GM18511 (cell line): ENCODE measurements at regions not wholly inside any gene's neighbourhood (a gene's known extent, or its start where the extent isn't known, plus 50 kb on each side); places are given as distances from the start of the nearest gene placed in this dataset.
"Not testable (repeated sequence)": the region's sequence is repeated elsewhere in the genome, so short reads cannot be mapped to it uniquely, and the experiment has no call there.

ENCODE experiments used
- ATAC-seq: cut with Tn5 transposase; IDR thresholded peaks from one replicate; pipeline ENCODE4 v1.9.1; 2021; ENCODE audit warnings: mild to moderate bottlenecking, moderate library complexity; ENCODE audit not compliant: unreplicated experiment

- ATAC-seq, result no peak
Observed at GRCh38 chr18:34521040-34521439, 189.1 kb upstream of the DTNA start.

DNA sequence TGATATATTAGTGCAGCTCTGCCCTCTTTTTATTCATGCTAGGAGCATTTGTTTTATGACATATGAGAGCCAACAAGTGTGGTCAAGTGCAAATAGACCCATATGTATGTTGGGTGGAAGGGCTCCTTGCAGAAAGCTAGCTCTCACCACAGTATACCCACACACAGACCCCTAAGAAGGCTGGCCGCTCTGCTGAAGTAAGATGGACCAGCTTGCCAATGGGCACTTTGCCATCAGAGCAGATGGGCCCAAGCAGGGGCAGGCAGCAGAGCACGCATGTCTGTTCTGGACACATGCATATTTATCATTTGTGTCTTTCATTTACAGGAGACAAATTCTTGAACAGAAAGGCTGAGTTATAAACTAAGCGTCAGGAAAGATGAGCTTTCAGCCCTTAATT, 187.5 kb upstream of the DTNA start:
- ATAC-seq, result no peak

DNA sequence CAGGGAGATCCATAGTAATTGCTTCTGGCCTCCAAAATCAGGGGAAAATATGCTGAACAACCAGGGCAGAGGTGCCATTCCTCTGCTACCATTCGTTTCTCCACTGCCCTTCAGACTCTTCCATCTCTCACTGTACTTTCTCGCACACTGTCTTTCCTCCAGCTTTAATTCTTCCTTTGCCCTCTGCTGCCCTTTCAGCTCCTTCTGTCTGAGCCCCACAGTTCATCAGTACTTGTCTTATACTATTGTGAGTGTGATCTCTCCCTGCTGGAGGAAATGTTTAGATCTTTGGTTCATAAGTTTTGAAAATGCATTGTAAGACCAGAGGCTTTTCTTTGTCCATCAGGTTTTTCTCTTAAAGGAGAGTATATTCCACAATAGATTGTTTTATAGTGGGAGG, 184.9 kb upstream of the DTNA start:
- ATAC-seq, result no peak

GRCh38 chr18:34528177-34528576, 181.9 kb upstream of the DTNA start:
- no peak for ATAC-seq

- ATAC-seq, result no peak
Observed at GRCh38 chr18:34529358-34530335, 180.5 kb upstream of the DTNA start.

DNA sequence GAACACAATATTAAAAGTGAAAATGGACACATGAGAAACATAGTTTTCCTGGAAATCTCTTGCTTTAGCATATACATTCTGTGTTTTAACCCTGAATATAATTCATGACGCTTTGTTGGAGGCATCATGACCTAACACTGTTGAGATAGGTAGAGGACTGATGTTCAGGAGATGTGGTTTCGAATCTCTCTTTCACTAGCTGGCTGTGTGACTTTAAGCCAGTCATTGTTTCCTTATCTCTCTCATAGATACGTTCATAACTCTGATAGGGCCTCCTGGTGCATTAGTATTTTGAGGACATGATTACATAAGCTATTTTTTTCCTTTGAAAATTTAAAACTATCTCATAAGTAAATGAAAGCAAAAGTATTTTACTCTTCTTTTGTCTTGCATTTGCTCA, 179.0 kb upstream of the DTNA start:
- ATAC-seq, result no peak

DNA sequence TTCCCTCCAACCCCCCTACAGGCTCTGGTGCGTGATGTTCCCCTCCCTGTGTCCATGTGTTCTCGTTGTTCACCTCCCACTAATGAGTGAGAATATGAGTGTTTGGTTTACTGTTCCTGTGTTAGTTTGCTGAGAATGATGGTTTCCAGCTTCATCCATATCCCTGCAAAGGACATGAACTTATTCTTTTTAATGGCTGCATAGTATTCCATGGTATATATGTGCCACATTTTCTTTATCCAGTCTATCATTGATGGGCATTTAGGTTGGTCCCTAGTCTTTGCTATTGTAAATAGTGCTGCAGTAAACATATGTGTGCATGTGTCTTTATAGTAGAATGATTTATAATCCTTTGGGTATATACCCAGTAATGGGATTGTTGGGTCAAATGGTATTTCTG, 175.5 kb upstream of the DTNA start:
- ATAC-seq, result not testable (repeated sequence)

- no peak for ATAC-seq
Observed at GRCh38 chr18:34540897-34541296, 169.2 kb upstream of the DTNA start.

- no peak for ATAC-seq
Observed at GRCh38 chr18:34542625-34543024, 167.5 kb upstream of the DTNA start.

DNA sequence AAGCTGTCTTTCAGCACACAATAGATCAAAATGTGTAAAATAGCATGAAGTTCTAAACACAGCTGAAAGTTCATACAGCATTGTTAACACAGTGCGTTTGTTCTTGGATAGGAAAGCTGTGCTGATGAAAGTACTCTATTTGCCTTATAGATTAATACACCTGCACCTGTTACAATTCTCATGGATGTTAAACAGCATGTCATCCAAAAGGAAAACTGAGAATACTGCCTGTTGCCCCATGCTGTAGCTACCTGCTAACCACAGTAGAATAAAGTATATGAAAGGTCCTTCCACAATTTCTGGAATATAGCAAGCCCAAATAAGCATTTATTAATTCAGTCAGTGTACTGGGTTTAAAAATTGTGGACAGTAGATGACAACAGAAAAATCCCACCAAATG, 166.7 kb upstream of the DTNA start:
- ATAC-seq, result no peak

DNA sequence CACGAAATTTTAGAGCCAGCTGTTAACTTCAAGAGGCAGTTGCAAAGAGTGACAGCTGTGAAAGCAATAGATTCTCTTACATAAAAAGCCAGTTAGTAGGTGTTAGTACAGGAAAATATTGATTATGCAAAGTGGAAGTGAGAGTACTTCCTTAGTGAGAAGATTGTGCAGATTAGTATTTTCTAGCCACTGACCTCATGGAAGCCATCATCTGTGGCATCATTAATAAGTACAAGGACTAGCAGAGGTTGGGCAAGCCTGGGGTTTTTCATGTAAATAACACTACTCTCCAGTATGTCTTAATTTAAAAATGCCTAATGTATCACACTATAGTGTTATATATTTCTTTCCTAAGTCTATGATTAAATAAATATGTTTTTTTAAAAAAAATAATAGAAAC, 166.2 kb upstream of the DTNA start:
- no peak for ATAC-seq

DNA sequence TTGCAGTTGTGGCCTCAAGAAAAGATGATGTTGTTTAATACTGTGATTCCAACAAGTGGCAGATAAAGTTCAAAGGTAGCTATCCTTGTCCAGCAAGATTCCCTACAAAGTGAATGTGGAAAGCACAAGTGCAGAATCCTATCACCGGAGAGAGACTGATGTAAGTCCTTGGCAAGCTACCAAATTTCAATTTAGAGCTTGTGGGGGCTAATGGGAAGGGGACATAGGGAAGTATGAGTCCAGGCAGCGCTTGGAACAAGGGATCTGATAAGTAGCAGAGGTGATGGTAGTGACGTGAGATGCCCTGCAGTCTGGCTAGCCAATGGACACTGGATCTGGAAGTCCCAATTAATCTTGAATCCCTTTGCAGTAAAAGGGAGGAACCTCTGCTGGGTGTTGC, 165.2 kb upstream of the DTNA start:
- ATAC-seq, result no peak

DNA sequence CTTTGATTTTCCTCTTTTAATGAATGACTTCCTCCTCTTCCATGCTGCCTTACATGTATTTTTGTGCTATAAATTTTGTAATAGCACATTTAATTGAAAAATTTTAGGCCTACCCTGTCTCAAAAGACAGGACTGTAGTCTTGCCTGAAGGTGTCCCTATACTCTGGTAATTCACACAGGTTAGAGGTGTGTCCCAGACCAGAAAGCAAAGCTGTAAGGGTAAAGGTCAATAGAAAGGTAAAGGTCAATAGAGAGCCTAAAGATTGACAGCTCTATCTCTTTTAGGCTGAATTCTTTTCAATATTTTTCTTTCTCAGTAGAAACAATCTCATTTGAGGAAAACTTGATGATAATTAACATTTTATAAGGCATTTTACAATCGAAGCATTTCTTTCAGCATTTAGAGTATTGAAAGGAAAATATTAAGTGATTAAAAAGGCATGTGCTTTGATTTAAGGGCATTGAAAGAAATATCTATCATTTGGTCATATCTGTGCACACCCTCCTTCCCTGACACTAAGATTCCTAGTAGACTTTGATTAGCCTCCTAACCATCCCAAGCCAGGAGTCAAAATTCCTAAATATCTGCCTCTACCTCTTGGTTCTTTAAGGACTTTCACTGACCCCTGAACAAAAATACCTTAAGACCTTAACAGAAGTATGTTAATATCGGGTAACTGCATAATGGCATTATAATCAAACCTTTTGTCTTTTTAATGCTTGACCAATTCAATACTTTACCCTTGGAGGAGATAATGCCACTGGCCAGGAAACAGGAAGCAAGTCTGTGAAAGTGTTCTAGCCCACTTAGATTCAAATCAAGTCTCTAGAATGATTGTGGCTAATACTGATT, 161.8 kb upstream of the DTNA start:
- ATAC-seq, result no peak

- ATAC-seq, result no peak
Observed at GRCh38 chr18:34548973-34549294, 161.2 kb upstream of the DTNA start.

- ATAC-seq, result no peak
Observed at GRCh38 chr18:34549367-34549766, 160.7 kb upstream of the DTNA start.

- ATAC-seq, result no peak
Observed at GRCh38 chr18:34550156-34550555, 159.9 kb upstream of the DTNA start.

- no peak for ATAC-seq
Observed at GRCh38 chr18:34550902-34551301, 159.2 kb upstream of the DTNA start.

- ATAC-seq, result no peak
Observed at GRCh38 chr18:34551824-34552223, 158.3 kb upstream of the DTNA start.

GRCh38 chr18:34562252-34562870, 147.7 kb upstream of the DTNA start:
- ATAC-seq, result no peak

- ATAC-seq, result no peak
Observed at GRCh38 chr18:34567857-34568256, 142.2 kb upstream of the DTNA start.

DNA sequence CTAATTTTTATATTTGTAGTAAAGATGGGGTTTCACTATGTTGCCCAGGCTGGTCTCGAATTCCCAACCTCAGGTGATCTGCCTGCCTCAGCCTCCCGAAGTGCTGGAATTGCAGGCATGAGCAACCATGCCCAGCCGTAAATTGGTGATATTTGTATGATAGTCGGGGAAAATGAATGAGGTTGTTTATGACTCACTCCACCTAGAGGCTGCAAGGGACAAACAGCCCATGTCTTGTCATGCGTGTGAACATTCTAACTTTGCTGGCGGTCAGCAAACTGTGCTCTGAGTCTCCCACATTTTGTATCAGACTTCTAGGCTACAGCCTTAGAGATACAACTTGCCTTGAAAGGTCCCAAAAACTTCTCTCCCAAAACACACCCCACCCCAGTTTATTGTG, 133.5 kb upstream of the DTNA start:
- ATAC-seq, result no peak

DNA sequence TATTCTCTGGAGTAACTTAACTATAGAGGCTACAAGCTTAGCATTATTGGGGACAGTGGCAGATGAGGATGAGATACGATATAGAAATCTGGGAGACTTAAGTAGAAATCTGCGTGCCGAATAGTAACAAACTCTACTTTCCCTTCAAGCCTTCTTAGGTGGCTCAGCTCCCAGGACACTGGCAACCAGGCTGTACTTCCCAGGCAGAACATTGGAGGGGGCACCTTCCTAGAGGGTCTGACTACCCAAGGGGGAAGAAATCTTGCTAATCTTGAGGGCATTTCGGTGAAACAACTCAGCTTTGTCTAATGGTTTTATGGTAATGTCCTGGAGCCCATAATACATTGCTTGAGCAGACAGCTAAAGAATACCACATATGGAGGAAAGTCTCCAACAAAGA, 126.2 kb upstream of the DTNA start:
- no peak for ATAC-seq
